Heart left ventricle (tissue), 16 donors: ENCODE measurements at regions not wholly inside any gene's neighbourhood (a gene's known extent, or its start where the extent isn't known, plus 50 kb on each side); places are given as distances from the start of the nearest gene placed in this dataset.

Source experiments
- ATAC-seq, 4 donors: fragments of 200-7000 bp; cut with Tn5 transposase; one replicate each; pipeline ENCODE4 v1.9.1; 2020 to 2022; ENCODE audit warnings: moderate library complexity in 4 of 4, mild to moderate bottlenecking in 3 of 4, moderate number of reproducible peaks in 1 of 4
- DNase-seq, 5 donors: peaks; one replicate each; pipeline ENCODE4 v3.0.0-alpha.2; 2020
- H3K27ac ChIP-seq, 12 donors: fragments of 200-600 bp; sonication (generic) in 4 of 12; one replicate each; pipeline versions ENCODE4 v1.5.0 to v1.8.0; 2016 to 2022; ENCODE audit warnings: mild to moderate bottlenecking in 2 of 12
- H3K27me3 ChIP-seq, 9 donors: fragments of 200-600 bp; sonication (generic) in 2 of 9; one replicate each; pipeline versions ENCODE4 v1.5.1 to v1.8.0; 2016 to 2022; ENCODE audit warnings: mild to moderate bottlenecking in 3 of 9
- H3K36me3 ChIP-seq, 9 donors: fragments of 200-600 bp; sonication (generic) in 2 of 9; one replicate each; pipeline versions ENCODE4 v1.5.0 to v1.8.0; 2018 to 2022; ENCODE audit warnings: mild to moderate bottlenecking in 2 of 9
- H3K4me1 ChIP-seq, 12 donors: fragments of 200-600 bp; sonication (generic) in 4 of 12; one replicate each; pipeline versions ENCODE4 v1.5.0 to v1.8.0; 2016 to 2022; ENCODE audit warnings: mild to moderate bottlenecking in 3 of 12
- H3K4me3 ChIP-seq, 12 donors: fragments of 200-600 bp; sonication (generic) in 4 of 12; one replicate each; pipeline versions ENCODE4 v1.5.0 to v1.8.0; 2017 to 2022; ENCODE audit warnings: mild to moderate bottlenecking in 9 of 12, moderate library complexity in 4 of 12
- H3K9me3 ChIP-seq, 12 donors: fragments of 200-600 bp; sonication (generic) in 4 of 12; one replicate each; pipeline versions ENCODE4 v1.5.0 to v1.8.0; 2016 to 2022; ENCODE audit warnings: mild to moderate bottlenecking in 1 of 12
- CTCF ChIP-seq, 12 donors: fragments of 200-600 bp; sonication (generic) in 4 of 12; IDR thresholded peaks; one replicate each; pipeline versions ENCODE4 v1.5.0 to v1.8.0; 2018 to 2022; ENCODE audit warnings: antibody characterized with exemption in 12 of 12, mild to moderate bottlenecking in 5 of 12
- POLR2A ChIP-seq, 2 donors: fragments of 450-650 bp; IDR thresholded peaks; one replicate each; pipeline ENCODE4 v1.6.1; 2017; ENCODE audit warnings: antibody characterized with exemption in 2 of 2, mild to moderate bottlenecking in 2 of 2, moderate library complexity in 2 of 2
- WGBS, 4 donors: extraction: QIAGEN DNeasy Blood & Tissue Kit in 2 of 4; methylation state at CpG; one replicate each; pipeline versions ENCODE4 v1.1.5 to v1.1.7; 2013 to 2018; 5-methylcytosine and 5-hydroxymethylcytosine counted together
- intact Hi-C, 10 donors: fragments of 100-400 bp; cut with DNase I; formaldehyde crosslinking; loops; one replicate each; pipeline versions ENCODE4 v1.11.1 to v1.14.2; 2022
- donor health status: ischemic (EF 13 %, LVEDD 7.1; RV severe dilation, severe dysfunction).
- donor health status: healthy with polysubstance abuse.
- donor health status: DM: no; HTN: yes; CAD: no.
- donor health status: DM: no; HTN: no; CAD: no.
- donor health status: ischemic (EF 25% LVEDD 6.9; RV normal size, moderate dysfunction).
- donor health status: ischemic (EF 25% LVEDD 5.7; RV mildly dilated, moderate dysfunction).
- donor health status: healthy.
- donor health status: DM: yes; HTN: yes; CAD: no.
- donor health status: ischemic (EF 35%, LVEDD 5.7; RV mildly dilated, moderate dysfunction).
- donor health status: nonischemic (EF 11% LVEDD 7.7; RV severe dilation, severe dysfunction).
- donor health status: DM: yes; HTN: yes; CAD: no.
- donor health status: PGD.
- donor health status: ischemic (EF 29% LVEDD 5.4; RV normal size, mild dysfunction).
- donor health status: nonischemic (EF 23%, LVEDD 6.1; RV moderate dilation, normal function).

GRCh38 chr16:51762081-51762996 is 611.3 kb upstream of the SALL1 start:
- ATAC-seq (peak; percentile 55 to 92 (median 90)), DNase-seq (peak; percentile 44 to 80 (median 59))
- peaks cover 0 to 3% (median 0%) of the 10 kb centered on the region in 12 donors for H3K4me1 ChIP-seq
- intact Hi-C loops = no loop called here
- no peak overlapping the region for H3K27ac ChIP-seq
- TF ChIP-seq CTCF (IDR thresholded peaks at IDR 0.05) = peak; percentile 66 to 91 (median 76)
- TF ChIP-seq POLR2A (IDR thresholded peaks at IDR 0.05) = no peak
- H3K36me3 ChIP-seq = no peaks in the 10 kb centered on the region
- no peak overlapping the region for H3K4me3 ChIP-seq
- 20 to 25% (median 24%) methylated on average over 30 of the region's 30 CpGs for WGBS, 4 donors
- no peaks in the 10 kb centered on the region for H3K9me3 ChIP-seq
- H3K27me3 ChIP-seq = peaks cover 0 to 39% (median 3%) of the 10 kb centered on the region in 9 donors

GRCh38 chr16:51761001-51761400 is 609.9 kb upstream of the SALL1 start:
- H3K4me3 ChIP-seq = no peak overlapping the region
- ATAC-seq (no peak), DNase-seq (no peak)
- peaks cover 0 to 3% (median 0%) of the 10 kb centered on the region in 12 donors for H3K4me1 ChIP-seq
- peaks cover 0 to 39% (median 3%) of the 10 kb centered on the region in 9 donors for H3K27me3 ChIP-seq
- no peaks in the 10 kb centered on the region for H3K9me3 ChIP-seq
- 80 to 83% (median 81%) methylated on average over 9 of the region's 9 CpGs for WGBS, 4 donors
- intact Hi-C loops = no loop called here
- TF ChIP-seq POLR2A (IDR thresholded peaks at IDR 0.05) (no peak), CTCF (IDR thresholded peaks at IDR 0.05) (no peak)
- no peak overlapping the region for H3K27ac ChIP-seq
- no peaks in the 10 kb centered on the region for H3K36me3 ChIP-seq

- H3K9me3 ChIP-seq = no peaks in the 10 kb centered on the region
- no peak for TF ChIP-seq POLR2A (IDR thresholded peaks at IDR 0.05)
- TF ChIP-seq CTCF (IDR thresholded peaks at IDR 0.05) = no peak
- WGBS, 4 donors = 60 to 63% (median 61%) methylated on average over 5 of the region's 5 CpGs
- intact Hi-C loops = no loop called here
- H3K36me3 ChIP-seq = no peaks in the 10 kb centered on the region
- H3K4me1 ChIP-seq = peaks cover 0 to 3% (median 0%) of the 10 kb centered on the region in 12 donors
- ATAC-seq (no peak), DNase-seq (no peak)
- H3K27ac ChIP-seq = no peak overlapping the region
- H3K4me3 ChIP-seq = no peak overlapping the region
- H3K27me3 ChIP-seq = peaks cover 0 to 45% (median 7%) of the 10 kb centered on the region in 9 donors
These were observed 608.9 kb upstream of the SALL1 start for GRCh38 chr16:51759999-51760398.

GRCh38 chr16:51759329-51759728 is 608.3 kb upstream of the SALL1 start:
- WGBS, 4 donors = 12 to 24% (median 21%) methylated on average over 4 of the region's 4 CpGs
- TF ChIP-seq POLR2A (IDR thresholded peaks at IDR 0.05) (no peak), CTCF (IDR thresholded peaks at IDR 0.05) (no peak)
- Histone ChIP-seq H3K4me1 (peaks cover 0 to 3% (median 0%) of the 10 kb centered on the region in 12 donors), H3K9me3 (no peaks in the 10 kb centered on the region), H3K27me3 (peaks cover 0 to 42% (median 9%) of the 10 kb centered on the region in 9 donors), H3K36me3 (no peaks in the 10 kb centered on the region), H3K27ac (no peak overlapping the region), H3K4me3 (no peak overlapping the region)
- intact Hi-C loops = no loop called here
- DNase-seq = no peak
- no peak for ATAC-seq
